ENCODE measurements at regions not wholly inside any gene's neighbourhood (a gene's known extent, or its start where the extent isn't known, plus 50 kb on each side); places are given as distances from the start of the nearest gene placed in this dataset.

- TF ChIP-seq CTCF (IDR thresholded peaks at IDR 0.05) (no peak), POLR2A (IDR thresholded peaks at IDR 0.05) (no peak), POLR2AphosphoS5 (IDR thresholded peaks at IDR 0.05) (no peak)
These were observed 75.1 kb upstream of the FSTL4 start for GRCh38 chr5:133687212-133688061.
